ENCODE measurements at regions not wholly inside any gene's neighbourhood (a gene's known extent, or its start where the extent isn't known, plus 50 kb on each side); places are given as distances from the start of the nearest gene placed in this dataset.

DNA sequence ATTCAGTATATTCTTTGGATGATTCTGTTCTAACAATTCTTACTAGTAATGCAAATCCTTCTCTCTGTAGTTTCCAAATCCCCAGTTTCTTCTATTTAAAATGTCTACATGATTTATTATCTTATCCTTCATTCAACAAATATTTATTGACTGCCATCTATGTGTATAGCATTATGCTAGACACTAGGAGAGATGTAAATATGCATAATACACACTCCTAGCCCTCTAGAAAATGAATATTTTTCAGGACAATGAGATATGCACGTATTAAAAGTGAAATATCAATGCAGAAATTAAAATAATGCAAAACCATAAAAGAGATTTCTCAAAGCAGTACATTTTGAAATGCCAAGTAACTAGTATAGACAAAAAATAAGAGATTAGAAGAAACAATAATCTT is 293.5 kb upstream of the CNR1 start:
- TF ChIP-seq ZNF331 (CRISPR knock-in tag; IDR thresholded peaks at IDR 0.05; ENCODE audit: low read depth) = no peak
- TF ChIP-seq, protein P1, sequence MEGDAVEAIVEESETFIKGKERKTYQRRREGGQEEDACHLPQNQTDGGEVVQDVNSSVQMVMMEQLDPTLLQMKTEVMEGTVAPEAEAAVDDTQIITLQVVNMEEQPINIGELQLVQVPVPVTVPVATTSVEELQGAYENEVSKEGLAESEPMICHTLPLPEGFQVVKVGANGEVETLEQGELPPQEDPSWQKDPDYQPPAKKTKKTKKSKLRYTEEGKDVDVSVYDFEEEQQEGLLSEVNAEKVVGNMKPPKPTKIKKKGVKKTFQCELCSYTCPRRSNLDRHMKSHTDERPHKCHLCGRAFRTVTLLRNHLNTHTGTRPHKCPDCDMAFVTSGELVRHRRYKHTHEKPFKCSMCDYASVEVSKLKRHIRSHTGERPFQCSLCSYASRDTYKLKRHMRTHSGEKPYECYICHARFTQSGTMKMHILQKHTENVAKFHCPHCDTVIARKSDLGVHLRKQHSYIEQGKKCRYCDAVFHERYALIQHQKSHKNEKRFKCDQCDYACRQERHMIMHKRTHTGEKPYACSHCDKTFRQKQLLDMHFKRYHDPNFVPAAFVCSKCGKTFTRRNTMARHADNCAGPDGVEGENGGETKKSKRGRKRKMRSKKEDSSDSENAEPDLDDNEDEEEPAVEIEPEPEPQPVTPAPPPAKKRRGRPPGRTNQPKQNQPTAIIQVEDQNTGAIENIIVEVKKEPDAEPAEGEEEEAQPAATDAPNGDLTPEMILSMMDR (conservative IDR thresholded peaks at IDR 0.05; ENCODE audit: low read depth in 2 of 2) = no peak
- no peak for TF ChIP-seq EZH2 (IDR thresholded peaks at IDR 0.05; ENCODE audit: low read depth, unreplicated experiment)
- TF ChIP-seq POLR2AphosphoS5 (IDR thresholded peaks at IDR 0.05; ENCODE audit: low read depth) = no peak
- no peak for TF ChIP-seq EZH2phosphoT487 (IDR thresholded peaks at IDR 0.05; ENCODE audit: unreplicated experiment)
- no peak for TF ChIP-seq NANOG (IDR thresholded peaks at IDR 0.05; ENCODE audit: borderline replicate concordance)
- no peak for TF ChIP-seq JUNB (IDR thresholded peaks at IDR 0.05; ENCODE audit: unreplicated experiment)
- TF ChIP-seq, protein P2, sequence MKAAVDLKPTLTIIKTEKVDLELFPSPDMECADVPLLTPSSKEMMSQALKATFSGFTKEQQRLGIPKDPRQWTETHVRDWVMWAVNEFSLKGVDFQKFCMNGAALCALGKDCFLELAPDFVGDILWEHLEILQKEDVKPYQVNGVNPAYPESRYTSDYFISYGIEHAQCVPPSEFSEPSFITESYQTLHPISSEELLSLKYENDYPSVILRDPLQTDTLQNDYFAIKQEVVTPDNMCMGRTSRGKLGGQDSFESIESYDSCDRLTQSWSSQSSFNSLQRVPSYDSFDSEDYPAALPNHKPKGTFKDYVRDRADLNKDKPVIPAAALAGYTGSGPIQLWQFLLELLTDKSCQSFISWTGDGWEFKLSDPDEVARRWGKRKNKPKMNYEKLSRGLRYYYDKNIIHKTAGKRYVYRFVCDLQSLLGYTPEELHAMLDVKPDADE (IDR thresholded peaks at IDR 0.05) = no peak
